Neural progenitor cell (in vitro differentiated cells): ENCODE measurements at regions not wholly inside any gene's neighbourhood (a gene's known extent, or its start where the extent isn't known, plus 50 kb on each side); places are given as distances from the start of the nearest gene placed in this dataset.
A peak's percentile ranks its signal among the peaks of the same experiment; 100 is the strongest.

ENCODE experiments used
- DNase-seq: peaks from one replicate; pipeline ENCODE4 v3.0.0-alpha.2; 2016; ENCODE audit warnings: low spot score
- H2AFZ ChIP-seq: fragments of 200-600 bp; sonication (generic); replicated peaks from 2 replicates; pipeline ENCODE4 v1.6.1; 2016; ENCODE audit warnings: antibody characterized with exemption
- H3F3A ChIP-seq: fragments of 200-600 bp; sonication (generic); 2 replicates; pipeline ENCODE4 v1.6.1; 2016; ENCODE audit warnings: antibody characterized with exemption, low read depth
- H3K27ac ChIP-seq: fragments of 200-600 bp; sonication (generic); 2 replicates; pipeline ENCODE4 v1.5.1; 2016; ENCODE audit warnings: mild to moderate bottlenecking
- H3K27me3 ChIP-seq: fragments of 200-600 bp; sonication (generic); 2 replicates; pipeline ENCODE4 v1.6.1; 2016; ENCODE audit warnings: mild to moderate bottlenecking, moderate library complexity
- H3K36me3 ChIP-seq: fragments of 200-600 bp; sonication (generic); 2 replicates; pipeline ENCODE4 v1.5.1; 2016
- H3K4me1 ChIP-seq: fragments of 200-600 bp; sonication (generic); 2 replicates; pipeline ENCODE4 v1.6.1; 2016; ENCODE audit warnings: mixed run types
- H3K4me2 ChIP-seq: fragments of 200-600 bp; sonication (generic); 2 replicates; pipeline ENCODE4 v1.6.1; 2016
- H3K4me3 ChIP-seq: fragments of 200-600 bp; sonication (generic); 2 replicates; pipeline ENCODE4 v1.5.1; 2016
- H3K79me2 ChIP-seq: fragments of 200-600 bp; sonication (generic); 2 replicates; pipeline ENCODE4 v1.6.1; 2016; ENCODE audit warnings: low read depth
- H3K9ac ChIP-seq: fragments of 200-600 bp; sonication (generic); 2 replicates; pipeline ENCODE4 v1.6.1; 2016
- H3K9me3 ChIP-seq: fragments of 200-600 bp; sonication (generic); 2 replicates; pipeline ENCODE4 v1.5.1; 2016; ENCODE audit warnings: low read depth
- H4K20me1 ChIP-seq: fragments of 200-600 bp; sonication (generic); 2 replicates; pipeline ENCODE4 v1.6.1; 2016; ENCODE audit warnings: low read depth
- H3K27ac Mint-ChIP-seq: 3 replicates; pipeline ENCODE4 v1.8.0; 2021; ENCODE audit warnings: mixed read lengths
- H3K27me3 Mint-ChIP-seq: 2 replicates; pipeline ENCODE4 v1.8.0; 2022; ENCODE audit warnings: low read depth, mild to moderate bottlenecking, inconsistent platforms, moderate library complexity, mixed read lengths; ENCODE audit not compliant: insufficient read depth
- H3K36me3 Mint-ChIP-seq: 3 replicates; pipeline ENCODE4 v1.8.0; 2021; ENCODE audit warnings: mixed read lengths
- H3K4me1 Mint-ChIP-seq: 3 replicates; pipeline ENCODE4 v1.8.0; 2021; ENCODE audit warnings: mixed read lengths
- H3K4me3 Mint-ChIP-seq: 3 replicates; pipeline ENCODE4 v1.8.0; 2021; ENCODE audit warnings: mild to moderate bottlenecking, moderate library complexity, mixed read lengths
- H3K9me3 Mint-ChIP-seq: 3 replicates; pipeline ENCODE4 v1.8.0; 2020; ENCODE audit warnings: mixed read lengths
- CTCF ChIP-seq: fragments of 200-600 bp; sonication (generic); IDR thresholded peaks from 2 replicates; pipeline ENCODE4 v1.5.1; 2017; ENCODE audit warnings: antibody characterized with exemption, mild to moderate bottlenecking
- EZH2 ChIP-seq: fragments of 200-600 bp; sonication (generic); IDR thresholded peaks from 2 replicates; pipeline ENCODE4 v1.6.1; 2017; ENCODE audit warnings: antibody characterized with exemption, mild to moderate bottlenecking, moderate library complexity
- EZH2phosphoT487 ChIP-seq: fragments of 200-600 bp; sonication (generic); IDR thresholded peaks from 2 replicates; pipeline ENCODE4 v1.6.1; 2017; ENCODE audit warnings: antibody characterized with exemption

- H3K4me3 Mint-ChIP-seq, result peak overlapping the region; percentile 22
- no peak overlapping the region for H3K9ac ChIP-seq
Measured at GRCh38 chr16:86828202-86828601, 249.9 kb downstream of the FOXL1 start.

DNA sequence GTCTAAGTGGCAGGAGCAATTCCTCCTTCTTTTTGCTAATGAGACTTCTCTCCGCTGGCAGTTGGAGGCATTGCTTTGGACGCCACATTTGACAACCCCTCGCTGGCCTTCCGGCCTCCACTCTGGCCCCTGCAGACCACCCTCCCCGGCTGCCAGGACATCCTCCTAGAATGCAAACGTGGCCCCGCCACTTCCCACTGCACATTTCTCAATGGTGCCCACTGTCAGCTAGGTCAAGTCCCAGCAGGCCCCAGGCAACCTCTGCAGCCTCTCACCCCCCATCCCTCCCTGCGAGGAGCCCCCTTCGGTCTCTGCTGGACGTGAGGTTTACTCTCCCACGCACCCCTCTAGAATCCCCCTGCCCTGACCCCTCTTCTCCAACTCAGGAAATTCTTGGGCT is 250.3 kb downstream of the FOXL1 start:
- Histone ChIP-seq H3K9me3 (no peaks in the 10 kb centered on the region), H3K27ac (no peak overlapping the region), H3K4me2 (no peak overlapping the region), H4K20me1 (no peaks in the 10 kb centered on the region), H2AFZ (no peak overlapping the region), H3K36me3 (no peaks in the 10 kb centered on the region), H3F3A (no peaks in the 10 kb centered on the region), H3K9ac (no peak overlapping the region), H3K4me1 (peaks cover 15% of the 10 kb centered on the region), H3K79me2 (no peaks in the 10 kb centered on the region), H3K4me3 (no peak overlapping the region), H3K27me3 (peaks cover 26% of the 10 kb centered on the region)
- Mint-ChIP-seq H3K4me1 (peaks cover 27% of the 10 kb centered on the region), H3K36me3 (no peaks in the 10 kb centered on the region), H3K27ac (no peak overlapping the region), H3K9me3 (peaks cover 3% of the 10 kb centered on the region), H3K27me3 (peaks cover 14% of the 10 kb centered on the region), H3K4me3 (no peak overlapping the region)
- DNase-seq, result no peak
- no peak for TF ChIP-seq EZH2
- TF ChIP-seq EZH2phosphoT487, result no peak
- no peak for TF ChIP-seq CTCF

More at GRCh38 chr16:86828202-86828601, 249.9 kb downstream of the FOXL1 start:
- H3K4me2 ChIP-seq, result no peak overlapping the region
- no peak overlapping the region for H3K27ac ChIP-seq
- H4K20me1 ChIP-seq, result no peaks in the 10 kb centered on the region
- peaks cover 15% of the 10 kb centered on the region for H3K4me1 ChIP-seq
- H3F3A ChIP-seq, result no peaks in the 10 kb centered on the region
- H3K36me3 ChIP-seq, result no peaks in the 10 kb centered on the region
- H3K36me3 Mint-ChIP-seq, result no peaks in the 10 kb centered on the region
- no peaks in the 10 kb centered on the region for H3K79me2 ChIP-seq
- H3K4me1 Mint-ChIP-seq, result peaks cover 23% of the 10 kb centered on the region
- TF ChIP-seq EZH2, result no peak
- no peak for TF ChIP-seq CTCF
- TF ChIP-seq EZH2phosphoT487, result no peak
- DNase-seq, result no peak
- H3K4me3 ChIP-seq, result no peak overlapping the region
- no peaks in the 10 kb centered on the region for H3K9me3 ChIP-seq
- H3K9me3 Mint-ChIP-seq, result peaks cover 3% of the 10 kb centered on the region
- peaks cover 26% of the 10 kb centered on the region for H3K27me3 ChIP-seq
- H2AFZ ChIP-seq, result no peak overlapping the region
- peaks cover 16% of the 10 kb centered on the region for H3K27me3 Mint-ChIP-seq
- H3K27ac Mint-ChIP-seq, result no peak overlapping the region

GRCh38 chr16:86831366-86831765 is 253.0 kb downstream of the FOXL1 start:
- no peaks in the 10 kb centered on the region for H3K79me2 ChIP-seq
- Mint-ChIP-seq H3K4me3 (no peak overlapping the region), H3K9me3 (peaks cover 3% of the 10 kb centered on the region), H3K27me3 (peaks cover 19% of the 10 kb centered on the region), H3K4me1 (peaks cover 38% of the 10 kb centered on the region), H3K27ac (no peak overlapping the region), H3K36me3 (no peaks in the 10 kb centered on the region)
- no peak overlapping the region for H3K4me2 ChIP-seq
- H3K36me3 ChIP-seq, result no peaks in the 10 kb centered on the region
- H3K4me1 ChIP-seq, result peaks cover 15% of the 10 kb centered on the region
- no peaks in the 10 kb centered on the region for H3K9me3 ChIP-seq
- H3F3A ChIP-seq, result no peaks in the 10 kb centered on the region
- H3K27me3 ChIP-seq, result peaks cover 18% of the 10 kb centered on the region
- H2AFZ ChIP-seq, result no peak overlapping the region
- no peaks in the 10 kb centered on the region for H4K20me1 ChIP-seq
- no peak overlapping the region for H3K4me3 ChIP-seq
- H3K27ac ChIP-seq, result no peak overlapping the region
- H3K9ac ChIP-seq, result no peak overlapping the region
- no peak for TF ChIP-seq CTCF
- no peak for TF ChIP-seq EZH2phosphoT487
- TF ChIP-seq EZH2, result no peak
- no peak for DNase-seq
